ENCODE measurements at regions not wholly inside any gene's neighbourhood (a gene's known extent, or its start where the extent isn't known, plus 50 kb on each side); places are given as distances from the start of the nearest gene placed in this dataset.

- TF ChIP-seq CEBPB (IDR thresholded peaks at IDR 0.05; ENCODE audit: low read depth, low read length): no peak
- TF ChIP-seq SP2 (IDR thresholded peaks at IDR 0.05; ENCODE audit: low read length): no peak
- no peak for TF ChIP-seq CHD1 (IDR thresholded peaks at IDR 0.05; ENCODE audit: low read depth, low read length)
Observed at GRCh38 chr1:222421380-222421779, 126.5 kb downstream of the HHIPL2 start (continued).

All from H1 (cell line).